ENCODE measurements at regions not wholly inside any gene's neighbourhood (a gene's known extent, or its start where the extent isn't known, plus 50 kb on each side); places are given as distances from the start of the nearest gene placed in this dataset.

GRCh38 chr6:153872946-153873345 lies 166.1 kb upstream of the OPRM1 start:
- DNase-seq = no peak

DNA sequence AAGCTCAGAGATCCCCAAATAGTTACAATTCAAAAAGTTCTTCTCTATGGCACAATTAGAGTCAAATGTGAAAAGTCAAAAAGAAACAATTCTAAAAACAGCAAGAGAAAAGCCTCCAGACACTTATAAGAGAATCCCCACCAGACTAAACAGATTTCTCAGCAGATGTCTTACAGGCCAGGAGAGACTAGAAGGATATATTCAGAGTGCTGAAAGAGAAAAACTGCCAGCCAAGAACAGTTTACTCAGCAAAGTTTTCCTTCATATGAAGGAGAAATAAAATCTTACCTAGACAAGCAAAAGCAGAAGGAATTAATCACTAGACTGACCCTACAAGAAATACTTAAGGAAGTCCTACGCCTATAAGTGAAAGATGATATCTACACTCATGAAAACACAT lies 176.1 kb upstream of the OPRM1 start:
- DNase-seq = no peak

GRCh38 chr6:153862139-153862538 lies 176.9 kb upstream of the OPRM1 start:
- DNase-seq = no peak

GRCh38 chr6:153858529-153858928 lies 180.5 kb upstream of the OPRM1 start:
- no peak for DNase-seq

DNA sequence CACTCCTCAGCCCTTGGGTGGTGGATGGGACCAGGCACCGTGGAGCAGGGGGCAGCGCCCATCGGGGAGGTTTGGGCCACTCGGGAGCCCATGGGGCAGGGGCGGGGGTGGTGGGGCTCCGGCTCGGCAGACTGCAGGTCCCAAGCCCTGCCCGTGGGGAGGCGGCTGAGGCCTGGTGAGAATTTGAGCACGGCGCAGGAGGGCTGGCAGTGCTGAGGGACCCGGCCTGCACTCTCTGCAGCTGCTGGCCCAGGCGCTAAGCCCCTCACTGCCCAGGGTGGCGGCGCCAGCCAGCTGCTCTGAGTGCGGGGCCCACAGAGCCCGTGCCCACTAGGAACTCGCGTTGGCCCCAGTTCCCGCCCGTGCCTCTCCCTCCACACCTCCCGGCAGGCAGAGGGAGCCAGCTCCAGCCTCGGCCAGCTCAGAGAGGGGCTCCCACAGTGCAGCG lies 182.1 kb upstream of the OPRM1 start:
- no peak for DNase-seq

DNA sequence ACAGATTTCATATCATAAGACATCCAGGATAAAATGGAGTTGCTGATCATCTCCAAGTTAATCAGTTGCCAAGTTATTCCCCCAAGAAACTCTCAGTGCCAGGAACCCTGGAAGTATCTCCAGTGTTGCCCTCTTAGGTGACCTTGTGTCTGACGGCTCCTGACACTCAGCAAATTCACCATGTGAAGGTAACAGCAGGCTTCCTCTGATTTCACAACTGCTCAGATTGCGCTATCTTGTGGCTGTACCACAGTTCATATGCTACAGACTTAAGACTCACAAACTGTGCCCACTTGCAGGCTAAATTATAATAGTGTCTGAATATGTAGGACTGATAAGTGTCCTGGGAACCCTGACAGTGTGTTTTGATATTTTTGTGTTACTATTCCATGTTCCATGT lies 186.6 kb upstream of the OPRM1 start:
- no peak for DNase-seq

DNA sequence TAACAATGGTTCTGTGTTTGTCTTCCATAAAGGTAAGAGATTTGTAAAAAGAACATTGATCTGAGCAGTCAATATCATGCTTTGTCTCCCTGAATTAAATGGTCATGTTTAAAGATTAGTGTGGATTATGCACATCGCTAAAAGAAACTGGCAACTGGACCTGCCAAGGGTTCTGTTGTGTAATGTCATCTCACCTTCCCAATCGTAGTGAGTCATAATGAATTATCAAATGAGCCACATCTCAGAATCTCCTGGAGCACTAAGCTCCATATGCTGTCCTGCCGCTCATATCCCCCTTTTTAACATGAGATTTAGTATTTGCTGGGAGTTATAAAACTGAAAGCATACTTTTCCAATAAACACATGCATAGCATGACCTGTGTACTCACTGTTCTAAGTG lies 187.0 kb upstream of the OPRM1 start:
- DNase-seq = no peak

- no peak for DNase-seq
Observed at GRCh38 chr6:153849072-153849779, 189.8 kb upstream of the OPRM1 start.

DNA sequence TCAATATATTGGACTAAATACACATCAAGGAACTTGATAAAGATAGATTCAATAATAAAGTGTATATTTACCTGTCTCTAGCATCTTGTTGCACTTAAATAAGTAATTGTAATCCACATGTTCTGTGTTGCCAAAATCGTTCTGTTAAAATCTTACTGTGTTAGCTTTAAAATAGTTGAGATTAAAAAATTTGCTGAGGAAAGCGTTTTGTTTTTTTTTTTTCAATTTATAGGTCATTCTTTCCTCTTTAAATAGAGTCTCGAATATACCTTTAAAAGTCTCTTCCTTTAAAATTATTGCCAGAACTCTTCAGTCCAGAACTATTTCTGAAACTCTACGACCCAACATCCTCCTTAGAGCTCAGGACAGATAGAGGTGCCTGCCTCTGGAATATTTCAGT lies 195.6 kb upstream of the OPRM1 start:
- DNase-seq = no peak

DNA sequence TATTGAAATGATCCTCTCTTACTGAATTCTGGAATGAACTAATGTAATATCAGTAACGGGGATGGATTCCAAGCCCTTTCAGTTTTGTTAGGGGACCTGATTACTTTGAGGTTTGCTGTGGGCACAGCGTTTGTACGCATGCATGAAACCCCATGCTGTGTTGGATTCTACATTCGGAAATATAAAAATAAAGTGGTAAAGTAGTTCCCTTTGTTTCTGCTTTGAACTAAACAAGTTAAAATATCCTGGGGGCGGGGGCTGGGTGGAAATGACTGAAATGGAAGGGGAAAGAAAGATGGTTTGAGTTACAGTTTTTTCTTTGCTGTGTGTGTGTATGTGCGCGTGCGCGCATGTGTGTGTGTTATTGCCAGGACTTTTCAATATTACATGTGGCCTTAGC lies 196.5 kb upstream of the OPRM1 start:
- DNase-seq = no peak

DNA sequence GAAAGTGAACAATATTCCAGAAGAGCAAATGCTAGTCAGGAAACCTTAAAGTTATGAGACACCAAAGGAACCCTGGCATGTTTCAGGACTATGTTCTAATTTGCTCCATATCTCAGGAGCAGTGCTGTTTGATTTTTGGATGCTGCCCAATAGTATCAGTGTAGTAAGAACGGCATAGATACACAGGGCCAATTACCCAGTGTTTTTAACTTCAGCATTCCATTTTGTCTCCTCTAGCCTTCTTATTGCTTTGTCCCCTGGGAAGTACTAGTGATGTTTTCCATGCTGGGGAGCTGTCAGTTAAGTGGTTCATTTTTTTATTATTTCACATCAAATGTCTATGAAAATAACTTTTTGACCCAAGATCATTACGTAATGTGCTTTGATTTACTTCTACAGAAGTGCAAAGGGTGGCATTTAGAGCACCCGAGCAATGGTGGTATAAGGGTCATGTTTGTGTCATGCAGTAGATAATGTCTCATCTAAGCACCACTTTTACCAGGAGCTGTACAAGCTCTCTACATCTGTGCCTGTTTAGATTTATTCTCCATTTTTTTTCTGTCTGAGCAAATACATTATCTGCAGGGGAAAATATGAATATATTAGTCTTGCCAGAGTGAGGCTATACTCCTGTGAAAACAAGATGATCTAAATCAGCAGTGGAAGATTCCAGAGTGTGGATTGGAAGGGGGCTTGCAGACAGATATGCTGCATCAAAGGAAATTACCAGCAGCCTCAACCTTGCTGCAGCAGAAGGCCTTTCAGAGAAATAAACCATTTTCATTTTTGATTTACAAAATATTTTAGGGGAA lies 198.8 kb upstream of the OPRM1 start:
- DNase-seq = no peak

- DNase-seq = no peak
Observed at GRCh38 chr6:153832543-153832942, 206.5 kb upstream of the OPRM1 start.

DNA sequence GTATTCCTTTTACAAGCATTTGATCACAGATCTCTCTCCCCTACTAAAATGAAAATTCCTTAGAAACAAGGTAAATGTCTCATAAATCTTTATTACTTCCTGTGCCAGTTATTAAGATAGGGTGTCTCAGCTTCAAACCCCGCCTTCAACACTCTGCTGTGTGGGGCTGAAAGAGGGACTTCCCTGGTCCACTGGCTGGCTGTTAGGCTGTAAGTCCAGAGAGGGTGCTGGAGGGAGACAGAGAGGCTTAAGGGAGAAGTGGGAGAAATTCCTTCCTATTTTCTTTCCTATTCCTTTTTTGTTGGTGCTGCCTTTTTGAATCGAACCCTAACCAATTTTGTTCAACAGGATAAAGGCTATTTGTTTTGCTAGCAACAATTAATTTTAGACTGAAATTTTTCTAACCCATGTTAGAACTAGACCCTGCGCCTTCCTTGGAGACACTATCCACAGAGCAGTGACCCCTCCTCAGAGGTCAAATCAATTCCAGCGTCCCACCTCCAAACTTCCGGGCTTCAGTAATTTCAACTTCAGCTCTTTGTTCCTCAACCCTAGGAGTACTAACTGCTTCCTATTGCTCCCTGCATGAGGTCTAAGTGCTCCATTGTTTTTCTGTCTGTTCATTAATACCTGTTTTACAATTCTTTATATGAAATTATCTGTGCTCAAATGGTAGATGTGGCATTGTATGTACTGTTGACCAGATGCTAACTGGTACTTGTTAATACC lies 207.5 kb upstream of the OPRM1 start:
- DNase-seq = no peak

GRCh38 chr6:153817173-153817572 lies 221.9 kb upstream of the OPRM1 start:
- no peak for DNase-seq

- no peak for DNase-seq
Observed at GRCh38 chr6:153816366-153816765, 222.7 kb upstream of the OPRM1 start.

GRCh38 chr6:153814136-153814535 lies 224.9 kb upstream of the OPRM1 start:
- DNase-seq = no peak

DNA sequence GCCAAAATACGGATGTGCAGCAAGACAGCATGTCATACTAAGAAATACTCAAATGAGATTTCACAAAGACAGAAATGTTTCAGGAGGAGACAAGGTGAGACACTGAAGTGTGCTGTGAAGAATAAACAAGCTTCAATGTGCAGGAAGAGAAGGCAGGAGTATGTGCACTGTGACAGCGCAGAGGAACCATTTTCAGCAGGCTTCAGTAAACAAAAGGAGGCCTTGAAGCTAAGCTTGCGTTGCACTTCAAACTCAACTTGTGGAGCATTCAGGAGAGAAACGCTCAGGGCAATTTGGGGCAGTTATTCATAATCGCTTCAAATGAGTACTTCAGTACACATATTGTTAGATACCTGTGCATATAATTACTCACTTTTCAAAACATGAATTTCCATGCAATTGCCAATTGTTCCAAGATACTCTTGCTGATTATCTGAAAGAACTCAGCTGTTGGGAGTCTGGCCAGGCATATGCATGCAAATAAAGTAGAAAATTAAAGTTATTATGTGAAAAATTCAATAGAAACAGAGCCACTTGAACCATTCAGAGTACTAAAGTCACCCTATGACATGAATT lies 234.2 kb upstream of the OPRM1 start:
- no peak for DNase-seq

DNA sequence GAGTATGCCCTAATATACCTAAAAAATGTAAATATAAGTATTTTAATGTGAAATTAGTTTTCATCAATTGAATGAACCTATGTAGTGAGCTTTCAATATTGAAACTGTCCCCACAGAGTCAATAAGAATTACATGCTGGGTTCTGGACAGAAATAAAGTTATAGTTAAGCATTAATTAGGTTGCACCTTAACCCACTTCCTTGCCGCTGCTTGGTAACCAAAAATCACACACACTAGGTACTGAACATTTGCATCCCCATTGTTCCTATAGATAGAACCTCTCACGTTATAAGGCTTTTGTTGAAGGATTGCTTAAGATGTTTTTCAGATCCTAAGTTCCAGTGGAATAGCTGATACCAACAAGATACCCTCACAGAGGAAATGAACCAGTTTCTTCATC lies 237.1 kb upstream of the OPRM1 start:
- no peak for DNase-seq

GRCh38 chr6:153800580-153801188 lies 238.4 kb upstream of the OPRM1 start:
- no peak for DNase-seq

GRCh38 chr6:153790876-153791473 lies 248.1 kb upstream of the OPRM1 start:
- no peak for DNase-seq

GRCh38 chr6:153790048-153790447 lies 249.0 kb upstream of the OPRM1 start:
- DNase-seq = no peak

DNA sequence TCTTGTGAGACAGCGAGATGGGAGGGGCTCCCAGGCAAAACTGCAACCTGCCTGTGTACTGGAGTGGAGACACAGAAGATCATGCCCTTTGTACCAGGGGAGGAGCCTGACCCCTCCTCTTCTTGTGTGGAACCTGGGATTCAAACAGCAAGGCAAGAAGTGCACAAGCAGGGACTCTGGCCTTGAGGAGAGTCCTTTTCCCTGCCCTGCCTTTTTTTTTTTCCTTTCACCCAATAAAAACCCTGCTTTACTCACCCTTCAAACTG lies 251.8 kb upstream of the OPRM1 start:
- no peak for DNase-seq

DNA sequence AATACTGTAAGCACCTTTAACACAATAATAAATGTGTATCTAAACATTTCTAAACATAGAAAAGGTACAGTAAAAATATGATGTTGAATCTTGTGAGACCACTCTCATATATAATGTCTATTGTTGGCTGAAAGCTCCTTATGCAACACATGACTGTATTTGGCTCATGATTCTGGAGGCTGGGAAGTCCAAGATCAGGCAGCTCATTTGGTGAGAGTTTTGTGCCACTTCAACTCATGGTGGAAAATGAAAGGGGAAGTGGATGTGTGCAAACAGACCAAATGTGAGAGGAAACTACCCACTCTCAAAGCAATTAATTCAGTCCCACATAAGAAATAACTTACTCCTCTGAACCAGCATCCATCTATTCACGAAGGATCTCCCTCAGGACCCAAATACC lies 257.7 kb upstream of the OPRM1 start:
- DNase-seq = no peak

Measured in stimulated activated CD4-positive, alpha-beta T cell treated with anti-CD3 and anti-CD28 coated beads, Interleukin-15, amount 100 ng/mL, for 24 hours (primary cell).